Gastroesophageal sphincter (tissue), 4 donors: ENCODE measurements at regions not wholly inside any gene's neighbourhood (a gene's known extent, or its start where the extent isn't known, plus 50 kb on each side); places are given as distances from the start of the nearest gene placed in this dataset.

Experiments
- ATAC-seq: fragments of 150-250 bp; one replicate; pipeline ENCODE4 v1.9.1; 2016; ENCODE audit warnings: mild to moderate bottlenecking, moderate library complexity
- H3K27ac ChIP-seq, 4 donors: fragments of 200-600 bp; sonication (generic) in 3 of 4; 1 replicate in 3 of 4; 2 replicates in 1 of 4; pipeline ENCODE4 v1.5.1; 2016 to 2019
- H3K27me3 ChIP-seq: fragments of 200-600 bp; sonication (generic); one replicate; pipeline ENCODE4 v1.5.1; 2019
- H3K36me3 ChIP-seq, 2 donors: fragments of 200-600 bp; sonication (generic); one replicate each; pipeline ENCODE4 v1.5.1; 2019; ENCODE audit warnings: control low read depth in 1 of 2
- H3K4me1 ChIP-seq, 3 donors: fragments of 200-600 bp; sonication (generic); 1 replicate in 2 of 3; 2 replicates in 1 of 3; pipeline ENCODE4 v1.5.1; 2016 to 2019; ENCODE audit warnings: control low read depth in 2 of 3
- H3K4me3 ChIP-seq, 2 donors: fragments of 200-600 bp; sonication (generic); one replicate each; pipeline ENCODE4 v1.5.1; 2019; ENCODE audit warnings: mild to moderate bottlenecking in 1 of 2, moderate library complexity in 1 of 2
- H3K9me3 ChIP-seq, 3 donors: fragments of 200-600 bp; sonication (generic); one replicate each; pipeline ENCODE4 v1.5.1; 2017 to 2019; ENCODE audit warnings: control low read depth in 2 of 3
- EP300 ChIP-seq: sonication (generic); formaldehyde crosslinking; IDR thresholded peaks from one replicate; pipeline ENCODE4 v1.6.1; 2017; ENCODE audit warnings: antibody characterized with exemption, mild to moderate bottlenecking
- POLR2A ChIP-seq, 2 donors: fragments of 450-650 bp; IDR thresholded peaks; one replicate each; pipeline ENCODE4 v1.6.1; 2017; ENCODE audit warnings: antibody characterized with exemption in 2 of 2, mild to moderate bottlenecking in 2 of 2, moderate library complexity in 1 of 2
- POLR2AphosphoS5 ChIP-seq: sonication (generic); formaldehyde crosslinking; IDR thresholded peaks from one replicate; pipeline ENCODE4 v1.6.1; 2017; ENCODE audit warnings: antibody characterized with exemption
- WGBS, 2 donors: methylation state at CpG; one replicate each; pipeline ENCODE4 v1.1.5; 2018; ENCODE audit warnings: low coverage in 1 of 2; 5-methylcytosine and 5-hydroxymethylcytosine counted together
- TF ChIP-seq, protein P1 (sequence below), 4 experiments: fragments of 200-600 bp in 2 of 4; fragments of 450-650 bp in 2 of 4; sonication (generic) in 1 of 4; IDR thresholded peaks; one replicate each; pipeline ENCODE4 v1.5.1; 2017 to 2019; ENCODE audit warnings: antibody characterized with exemption in 4 of 4, mild to moderate bottlenecking in 2 of 4, moderate library complexity in 2 of 4

DNA sequence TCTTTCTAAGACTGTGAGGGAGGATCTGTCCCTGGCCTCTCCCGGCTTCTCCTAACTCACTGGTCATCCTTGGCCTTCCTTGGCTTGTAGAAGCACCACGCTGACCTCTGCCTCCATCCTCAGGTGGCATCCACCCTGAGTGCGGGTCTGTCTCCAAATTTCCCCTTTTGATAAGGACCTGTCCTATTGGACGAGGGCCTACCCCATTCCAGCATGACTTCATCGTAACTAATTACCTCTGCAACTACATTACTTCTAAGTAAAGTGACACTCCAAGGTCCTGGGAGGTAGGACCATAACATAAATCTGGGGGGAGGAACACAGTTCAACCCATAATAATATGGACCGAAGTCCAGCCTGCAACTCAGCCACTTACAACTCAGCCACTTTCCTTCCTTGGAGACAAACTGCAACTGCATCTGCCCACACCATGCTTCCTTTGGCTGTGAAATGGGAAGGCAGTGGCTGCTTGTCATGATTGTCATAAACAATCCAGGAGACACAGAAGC, 229.6 kb upstream of the DIO3 start:
- peaks cover 0 to 8% (median 0%) of the 10 kb centered on the region in 3 donors for H3K4me1 ChIP-seq
- no peak overlapping the region for H3K4me3 ChIP-seq
- 100% methylated on average over 1 of the region's 6 CpGs; no CpG with 5 or more reads in 1 of the 2 donors for WGBS, 2 donors
- H3K27ac ChIP-seq: no peak overlapping the region
- no peaks in the 10 kb centered on the region for H3K9me3 ChIP-seq
- H3K36me3 ChIP-seq: no peaks in the 10 kb centered on the region
- no peak for TF ChIP-seq EP300
- TF ChIP-seq POLR2A (IDR thresholded peaks at IDR 0.05): no peak
- no peak for TF ChIP-seq POLR2AphosphoS5
- TF ChIP-seq, protein P1, sequence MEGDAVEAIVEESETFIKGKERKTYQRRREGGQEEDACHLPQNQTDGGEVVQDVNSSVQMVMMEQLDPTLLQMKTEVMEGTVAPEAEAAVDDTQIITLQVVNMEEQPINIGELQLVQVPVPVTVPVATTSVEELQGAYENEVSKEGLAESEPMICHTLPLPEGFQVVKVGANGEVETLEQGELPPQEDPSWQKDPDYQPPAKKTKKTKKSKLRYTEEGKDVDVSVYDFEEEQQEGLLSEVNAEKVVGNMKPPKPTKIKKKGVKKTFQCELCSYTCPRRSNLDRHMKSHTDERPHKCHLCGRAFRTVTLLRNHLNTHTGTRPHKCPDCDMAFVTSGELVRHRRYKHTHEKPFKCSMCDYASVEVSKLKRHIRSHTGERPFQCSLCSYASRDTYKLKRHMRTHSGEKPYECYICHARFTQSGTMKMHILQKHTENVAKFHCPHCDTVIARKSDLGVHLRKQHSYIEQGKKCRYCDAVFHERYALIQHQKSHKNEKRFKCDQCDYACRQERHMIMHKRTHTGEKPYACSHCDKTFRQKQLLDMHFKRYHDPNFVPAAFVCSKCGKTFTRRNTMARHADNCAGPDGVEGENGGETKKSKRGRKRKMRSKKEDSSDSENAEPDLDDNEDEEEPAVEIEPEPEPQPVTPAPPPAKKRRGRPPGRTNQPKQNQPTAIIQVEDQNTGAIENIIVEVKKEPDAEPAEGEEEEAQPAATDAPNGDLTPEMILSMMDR (IDR thresholded peaks at IDR 0.05): no peak
- ATAC-seq: no peak
- H3K27me3 ChIP-seq: peaks cover 21% of the 10 kb centered on the region

DNA sequence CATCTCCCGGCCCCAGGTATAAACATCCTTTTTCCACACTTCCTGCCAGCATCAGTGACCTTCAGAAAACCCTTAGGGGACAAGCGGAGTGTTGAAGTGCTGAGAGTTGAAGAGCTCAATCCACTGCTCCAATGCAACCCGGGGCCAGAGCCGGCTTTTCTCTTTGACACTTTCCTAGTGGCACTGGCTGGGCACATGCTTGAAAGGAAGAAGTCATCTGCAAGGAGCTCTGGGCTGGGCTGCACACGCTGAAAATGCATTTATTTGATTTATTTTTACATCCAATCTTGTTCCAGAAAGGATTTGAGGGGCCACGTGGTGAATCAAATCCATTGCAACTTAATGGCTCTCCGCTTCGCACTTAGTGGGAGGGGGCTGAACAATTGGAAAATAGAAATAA, 229.0 kb upstream of the DIO3 start:
- WGBS, 2 donors: 81 to 83% methylated on average over 4 to 7 of the region's 8 CpGs
- TF ChIP-seq POLR2A (IDR thresholded peaks at IDR 0.05) (no peak), POLR2AphosphoS5 (no peak), EP300 (no peak)
- TF ChIP-seq, protein P1 (IDR thresholded peaks at IDR 0.05): no peak
- Histone ChIP-seq H3K27ac (no peak overlapping the region), H3K4me3 (no peak overlapping the region), H3K4me1 (peaks cover 0 to 8% (median 0%) of the 10 kb centered on the region in 3 donors), H3K9me3 (no peaks in the 10 kb centered on the region), H3K36me3 (no peaks in the 10 kb centered on the region), H3K27me3 (peaks cover 27% of the 10 kb centered on the region)
- ATAC-seq: no peak

DNA sequence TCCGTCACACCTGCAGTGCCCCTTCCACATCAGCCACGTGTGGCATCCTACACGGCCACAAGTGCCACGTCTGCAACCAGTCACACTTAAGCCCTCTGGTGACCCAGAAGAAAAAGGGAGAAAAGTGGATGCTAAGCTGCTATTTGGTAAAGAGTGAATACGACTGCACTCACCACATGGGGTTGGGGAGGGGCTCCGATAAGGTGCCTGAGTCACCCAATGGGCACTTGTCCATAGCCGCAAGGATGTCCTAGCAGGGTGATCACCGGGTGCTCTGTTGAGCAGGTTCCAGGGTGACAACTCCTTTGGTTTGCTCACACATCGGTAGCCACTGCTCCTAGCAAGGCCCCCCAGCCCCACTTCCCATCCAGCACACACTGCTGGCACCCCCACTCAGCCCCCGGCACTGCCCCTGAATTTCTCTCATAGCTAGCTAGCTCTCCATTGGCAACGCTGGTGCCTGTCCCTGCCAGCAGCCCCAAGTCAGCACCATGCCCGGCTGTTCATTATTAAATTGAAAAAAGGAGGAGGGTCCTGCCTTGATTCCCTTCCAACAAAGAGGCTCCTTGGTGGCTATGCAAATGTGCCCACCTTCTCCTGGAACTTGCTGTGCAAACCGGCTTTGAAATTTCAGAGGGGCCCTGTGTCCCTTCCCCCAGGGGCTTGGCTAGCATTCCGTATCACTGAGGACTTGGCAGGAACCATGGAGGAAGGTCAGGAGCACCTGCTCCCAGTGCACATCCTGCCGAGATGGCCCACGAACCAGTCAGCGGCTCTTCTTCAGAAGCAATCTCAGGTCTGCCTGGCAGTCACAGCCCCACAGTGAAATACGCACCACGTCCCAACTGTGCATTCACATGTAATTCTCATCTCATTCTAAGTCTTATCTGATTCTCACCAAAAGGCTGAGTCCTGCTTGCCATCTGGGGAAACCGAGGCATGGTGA, 227.7 kb upstream of the DIO3 start:
- WGBS, 2 donors: 71 to 79% methylated on average over 1 to 12 of the region's 20 CpGs
- TF ChIP-seq POLR2A (IDR thresholded peaks at IDR 0.05) (no peak), POLR2AphosphoS5 (no peak), EP300 (no peak)
- TF ChIP-seq, protein P1 (IDR thresholded peaks at IDR 0.05): no peak
- Histone ChIP-seq H3K9me3 (no peaks in the 10 kb centered on the region), H3K27ac (no peak overlapping the region), H3K4me1 (peaks cover 0 to 8% (median 0%) of the 10 kb centered on the region in 3 donors), H3K4me3 (no peak overlapping the region), H3K36me3 (no peaks in the 10 kb centered on the region), H3K27me3 (peaks cover 27% of the 10 kb centered on the region)
- ATAC-seq: no peak

DNA sequence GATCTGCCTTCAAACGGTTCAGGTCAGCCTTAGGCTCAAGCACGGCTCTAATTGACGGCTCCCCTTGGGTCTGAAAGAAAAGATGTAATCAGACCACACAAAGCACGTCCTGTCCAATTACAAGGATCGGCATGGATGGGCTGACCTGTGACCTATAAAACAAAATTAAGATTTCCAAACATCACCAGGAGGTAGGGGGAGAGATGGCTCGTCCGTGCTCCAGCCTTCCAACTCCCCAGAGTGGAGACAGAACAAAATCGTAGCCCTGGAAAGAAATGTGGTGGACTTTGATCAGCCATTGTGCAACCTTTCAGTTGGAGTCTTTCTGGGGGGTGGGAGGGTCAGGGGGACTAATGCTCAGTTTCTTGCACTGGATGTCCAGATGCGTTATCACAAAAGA, 226.6 kb upstream of the DIO3 start:
- 72 to 94% methylated on average over 8 to 9 of the region's 9 CpGs for WGBS, 2 donors
- Histone ChIP-seq H3K27me3 (peaks cover 33% of the 10 kb centered on the region), H3K9me3 (no peaks in the 10 kb centered on the region), H3K36me3 (no peaks in the 10 kb centered on the region), H3K4me3 (no peak overlapping the region), H3K27ac (no peak overlapping the region), H3K4me1 (peaks cover 0 to 8% (median 0%) of the 10 kb centered on the region in 3 donors)
- ATAC-seq: no peak
- TF ChIP-seq POLR2AphosphoS5: no peak
- TF ChIP-seq POLR2A (IDR thresholded peaks at IDR 0.05): no peak
- no peak for TF ChIP-seq EP300
- TF ChIP-seq, protein P1 (IDR thresholded peaks at IDR 0.05): no peak
